ENCODE measurements at regions not wholly inside any gene's neighbourhood (a gene's known extent, or its start where the extent isn't known, plus 50 kb on each side); places are given as distances from the start of the nearest gene placed in this dataset.

DNA sequence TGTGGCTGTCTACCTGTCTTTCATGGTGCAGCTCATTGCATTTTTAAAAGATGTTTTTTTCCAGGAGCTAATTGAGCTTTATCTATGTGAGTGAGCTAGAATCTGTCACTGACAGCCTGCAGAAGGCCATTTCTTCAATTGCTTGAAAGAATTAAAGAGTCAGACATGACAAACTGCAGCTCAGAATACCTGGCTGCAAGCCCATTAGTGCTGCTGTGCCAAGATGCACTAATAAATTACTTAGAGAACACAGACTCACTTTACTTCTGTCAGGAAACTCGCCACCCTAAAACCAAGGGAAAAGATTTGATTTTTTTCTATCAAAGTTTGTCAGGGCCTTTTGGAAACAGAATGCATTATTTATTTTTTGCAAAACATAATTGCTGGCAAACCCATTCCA is 368.3 kb downstream of the CAAP1 start (continued):
- TF ChIP-seq, protein P1, sequence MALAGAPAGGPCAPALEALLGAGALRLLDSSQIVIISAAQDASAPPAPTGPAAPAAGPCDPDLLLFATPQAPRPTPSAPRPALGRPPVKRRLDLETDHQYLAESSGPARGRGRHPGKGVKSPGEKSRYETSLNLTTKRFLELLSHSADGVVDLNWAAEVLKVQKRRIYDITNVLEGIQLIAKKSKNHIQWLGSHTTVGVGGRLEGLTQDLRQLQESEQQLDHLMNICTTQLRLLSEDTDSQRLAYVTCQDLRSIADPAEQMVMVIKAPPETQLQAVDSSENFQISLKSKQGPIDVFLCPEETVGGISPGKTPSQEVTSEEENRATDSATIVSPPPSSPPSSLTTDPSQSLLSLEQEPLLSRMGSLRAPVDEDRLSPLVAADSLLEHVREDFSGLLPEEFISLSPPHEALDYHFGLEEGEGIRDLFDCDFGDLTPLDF (CRISPR knock-in tag; IDR thresholded peaks at IDR 0.05), result no peak
- TF ChIP-seq NR3C1 (CRISPR knock-in tag; conservative IDR thresholded peaks at IDR 0.05; ENCODE audit: low read depth) (no peak), NR2C2 (CRISPR knock-in tag; IDR thresholded peaks at IDR 0.05) (no peak), MYBL2 (CRISPR knock-in tag; IDR thresholded peaks at IDR 0.05) (no peak)
- TF ChIP-seq, protein P2, sequence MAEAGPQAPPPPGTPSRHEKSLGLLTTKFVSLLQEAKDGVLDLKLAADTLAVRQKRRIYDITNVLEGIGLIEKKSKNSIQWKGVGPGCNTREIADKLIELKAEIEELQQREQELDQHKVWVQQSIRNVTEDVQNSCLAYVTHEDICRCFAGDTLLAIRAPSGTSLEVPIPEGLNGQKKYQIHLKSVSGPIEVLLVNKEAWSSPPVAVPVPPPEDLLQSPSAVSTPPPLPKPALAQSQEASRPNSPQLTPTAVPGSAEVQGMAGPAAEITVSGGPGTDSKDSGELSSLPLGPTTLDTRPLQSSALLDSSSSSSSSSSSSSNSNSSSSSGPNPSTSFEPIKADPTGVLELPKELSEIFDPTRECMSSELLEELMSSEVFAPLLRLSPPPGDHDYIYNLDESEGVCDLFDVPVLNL (CRISPR knock-in tag; IDR thresholded peaks at IDR 0.05; ENCODE audit: borderline replicate concordance, low read depth), result no peak

- Mint-ChIP-seq H3K9me3 (peaks cover 4% of the 10 kb centered on the region; the same call in 1 of the 2 replicates), H3K4me3 (no peak overlapping the region), H3K27ac (no peak overlapping the region), H3K4me1 (no peaks in the 10 kb centered on the region), H3K27me3 (ENCODE audit: low read depth) (no peaks in the 10 kb centered on the region), H3K36me3 (no peaks in the 10 kb centered on the region)
- POLR2A ChIA-PET, result no interaction called here
- DNase-seq (ENCODE audit: low spot score) (no peak), ATAC-seq (no peak)
- TF ChIP-seq MLX (CRISPR knock-in tag; IDR thresholded peaks at IDR 0.05), result no peak
- no peak for TF ChIP-seq SMAD4 (CRISPR knock-in tag; IDR thresholded peaks at IDR 0.05)
- no peak for TF ChIP-seq ZNF263 (CRISPR knock-in tag; IDR thresholded peaks at IDR 0.05; ENCODE audit: low read depth)
- TF ChIP-seq AR (CRISPR knock-in tag; IDR thresholded peaks at IDR 0.05), result no peak
- TF ChIP-seq ZMAT4 (CRISPR knock-in tag; IDR thresholded peaks at IDR 0.05), result no peak
- TF ChIP-seq NFATC4 (CRISPR knock-in tag; IDR thresholded peaks at IDR 0.05), result no peak
- TF ChIP-seq, protein P3, sequence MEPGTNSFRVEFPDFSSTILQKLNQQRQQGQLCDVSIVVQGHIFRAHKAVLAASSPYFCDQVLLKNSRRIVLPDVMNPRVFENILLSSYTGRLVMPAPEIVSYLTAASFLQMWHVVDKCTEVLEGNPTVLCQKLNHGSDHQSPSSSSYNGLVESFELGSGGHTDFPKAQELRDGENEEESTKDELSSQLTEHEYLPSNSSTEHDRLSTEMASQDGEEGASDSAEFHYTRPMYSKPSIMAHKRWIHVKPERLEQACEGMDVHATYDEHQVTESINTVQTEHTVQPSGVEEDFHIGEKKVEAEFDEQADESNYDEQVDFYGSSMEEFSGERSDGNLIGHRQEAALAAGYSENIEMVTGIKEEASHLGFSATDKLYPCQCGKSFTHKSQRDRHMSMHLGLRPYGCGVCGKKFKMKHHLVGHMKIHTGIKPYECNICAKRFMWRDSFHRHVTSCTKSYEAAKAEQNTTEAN (CRISPR knock-in tag; IDR thresholded peaks at IDR 0.05), result no peak
- no peak for TF ChIP-seq HMGA2 (CRISPR knock-in tag; IDR thresholded peaks at IDR 0.05)
- TF ChIP-seq SMAD3 (CRISPR knock-in tag; IDR thresholded peaks at IDR 0.05; ENCODE audit: borderline replicate concordance), result no peak
- no peak for TF ChIP-seq ATF2 (CRISPR knock-in tag; IDR thresholded peaks at IDR 0.05; ENCODE audit: borderline replicate concordance, low read depth)
- TF ChIP-seq, protein P4, sequence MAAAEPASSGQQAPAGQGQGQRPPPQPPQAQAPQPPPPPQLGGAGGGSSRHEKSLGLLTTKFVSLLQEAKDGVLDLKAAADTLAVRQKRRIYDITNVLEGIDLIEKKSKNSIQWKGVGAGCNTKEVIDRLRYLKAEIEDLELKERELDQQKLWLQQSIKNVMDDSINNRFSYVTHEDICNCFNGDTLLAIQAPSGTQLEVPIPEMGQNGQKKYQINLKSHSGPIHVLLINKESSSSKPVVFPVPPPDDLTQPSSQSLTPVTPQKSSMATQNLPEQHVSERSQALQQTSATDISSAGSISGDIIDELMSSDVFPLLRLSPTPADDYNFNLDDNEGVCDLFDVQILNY (CRISPR knock-in tag; IDR thresholded peaks at IDR 0.05), result no peak
- TF ChIP-seq ESRRA (CRISPR knock-in tag; IDR thresholded peaks at IDR 0.05; ENCODE audit: borderline replicate concordance), result no peak
- TF ChIP-seq USF1 (CRISPR knock-in tag; IDR thresholded peaks at IDR 0.05), result no peak
- CTCF ChIA-PET, result no interaction called here
These were observed 369.0 kb downstream of the CAAP1 start for GRCh38 chr9:26523577-26523976.
